C4-2B (cell line): ENCODE measurements at regions not wholly inside any gene's neighbourhood (a gene's known extent, or its start where the extent isn't known, plus 50 kb on each side); places are given as distances from the start of the nearest gene placed in this dataset.

Experiments
- H3K27ac ChIP-seq: fragments of 450-650 bp; 2 replicates; pipeline ENCODE4 v1.5.1; 2017
- CTCF ChIP-seq: fragments of 450-650 bp; conservative IDR thresholded peaks from 2 replicates; pipeline ENCODE4 v1.5.1; 2017; ENCODE audit warnings: mild to moderate bottlenecking
- ZFX ChIP-seq: fragments of 450-650 bp; IDR thresholded peaks from 2 replicates; pipeline ENCODE4 v1.6.1; 2017

GRCh38 chr18:38575648-38576047 lies 1010.0 kb upstream of the CELF4 start:
- TF ChIP-seq ZFX (no peak), CTCF (no peak)
- H3K27ac ChIP-seq = no peak overlapping the region

GRCh38 chr18:38575023-38575422 lies 1009.4 kb upstream of the CELF4 start:
- no peak for TF ChIP-seq ZFX
- no peak overlapping the region for H3K27ac ChIP-seq

GRCh38 chr18:38572554-38573111 lies 1007.0 kb upstream of the CELF4 start:
- H3K27ac ChIP-seq = no peak overlapping the region
- no peak for TF ChIP-seq ZFX
- TF ChIP-seq CTCF = no peak

GRCh38 chr18:38571651-38572050 lies 1006.1 kb upstream of the CELF4 start:
- no peak for TF ChIP-seq ZFX
- H3K27ac ChIP-seq = no peak overlapping the region

- H3K27ac ChIP-seq = no peak overlapping the region
These were observed 999.9 kb upstream of the CELF4 start for GRCh38 chr18:38565513-38565912.

GRCh38 chr18:38563396-38563980 lies 997.9 kb upstream of the CELF4 start:
- TF ChIP-seq CTCF (no peak), ZFX (no peak)
- no peak overlapping the region for H3K27ac ChIP-seq

More at GRCh38 chr18:38565513-38565912, 999.9 kb upstream of the CELF4 start:
- TF ChIP-seq ZFX (no peak), CTCF (no peak)

- H3K27ac ChIP-seq = no peak overlapping the region
- no peak for TF ChIP-seq ZFX
- no peak for TF ChIP-seq CTCF
These were observed 991.4 kb upstream of the CELF4 start for GRCh38 chr18:38557006-38557405.

- no peak overlapping the region for H3K27ac ChIP-seq
These were observed 987.2 kb upstream of the CELF4 start for GRCh38 chr18:38552732-38553321.

More at GRCh38 chr18:38552732-38553321, 987.2 kb upstream of the CELF4 start:
- TF ChIP-seq CTCF (no peak), ZFX (no peak)
